ENCODE measurements at regions not wholly inside any gene's neighbourhood (a gene's known extent, or its start where the extent isn't known, plus 50 kb on each side); places are given as distances from the start of the nearest gene placed in this dataset.

GRCh38 chr21:25462517-25462971 is 144.7 kb downstream of the MRPL39 start:
- H3K4me3 ChIP-seq (ENCODE audit: low read length), result no peak overlapping the region

GRCh38 chr21:25461725-25462124 is 145.6 kb downstream of the MRPL39 start:
- Histone ChIP-seq H3K9me3 (ENCODE audit: low read length) (no peaks in the 10 kb centered on the region), H4K20me1 (ENCODE audit: insufficient read depth) (no peaks in the 10 kb centered on the region)

More at GRCh38 chr21:25462517-25462971, 144.7 kb downstream of the MRPL39 start:
- Histone ChIP-seq H3K9me2 (ENCODE audit: insufficient read depth, low read length) (no peaks in the 10 kb centered on the region), H4K20me1 (ENCODE audit: insufficient read depth) (no peaks in the 10 kb centered on the region), H3K36me3 (ENCODE audit: insufficient read depth, low read length) (no peaks in the 10 kb centered on the region), H2AFZ (ENCODE audit: low read depth, low read length) (no peak overlapping the region), H3K9me3 (ENCODE audit: low read length) (no peaks in the 10 kb centered on the region), H3K79me2 (replicated peaks; ENCODE audit: insufficient read depth, low read length) (no peaks in the 10 kb centered on the region), H3K27me3 (ENCODE audit: insufficient read depth, low read depth, low read length) (no peaks in the 10 kb centered on the region), H3K27ac (ENCODE audit: low read length) (no peak overlapping the region), H3K9ac (ENCODE audit: low read length) (no peak overlapping the region), H3F3A (ENCODE audit: insufficient read depth, low read length, poor library complexity, severe bottlenecking) (no peaks in the 10 kb centered on the region), H3K4me2 (ENCODE audit: low read length) (no peak overlapping the region)
- no peak for TF ChIP-seq REST (IDR thresholded peaks at IDR 0.05; ENCODE audit: borderline replicate concordance)
- no peak for TF ChIP-seq TAF1 (IDR thresholded peaks at IDR 0.05; ENCODE audit: low read depth)
- TF ChIP-seq POLR2AphosphoS5 (IDR thresholded peaks at IDR 0.05), result no peak
- TF ChIP-seq EP300 (conservative IDR thresholded peaks at IDR 0.05; ENCODE audit: poor library complexity, severe bottlenecking), result no peak
- TF ChIP-seq MXI1 (conservative IDR thresholded peaks at IDR 0.05; ENCODE audit: poor library complexity, severe bottlenecking), result no peak
- no peak for TF ChIP-seq EZH2 (IDR thresholded peaks at IDR 0.05; ENCODE audit: borderline replicate concordance, insufficient read depth, low read length, poor library complexity, severe bottlenecking)

More at GRCh38 chr21:25461725-25462124, 145.6 kb downstream of the MRPL39 start:
- Histone ChIP-seq H2AFZ (ENCODE audit: low read depth, low read length) (no peak overlapping the region), H3K27ac (ENCODE audit: low read length) (no peak overlapping the region), H3K4me2 (ENCODE audit: low read length) (no peak overlapping the region), H3K36me3 (ENCODE audit: insufficient read depth, low read length) (no peaks in the 10 kb centered on the region), H3K9ac (ENCODE audit: low read length) (no peak overlapping the region), H3K79me2 (replicated peaks; ENCODE audit: insufficient read depth, low read length) (no peaks in the 10 kb centered on the region), H3K9me2 (ENCODE audit: insufficient read depth, low read length) (no peaks in the 10 kb centered on the region), H3K4me3 (ENCODE audit: low read length) (no peak overlapping the region), H3F3A (ENCODE audit: insufficient read depth, low read length, poor library complexity, severe bottlenecking) (no peaks in the 10 kb centered on the region), H3K27me3 (ENCODE audit: insufficient read depth, low read depth, low read length) (no peaks in the 10 kb centered on the region)
- no peak for TF ChIP-seq EZH2 (IDR thresholded peaks at IDR 0.05; ENCODE audit: borderline replicate concordance, insufficient read depth, low read length, poor library complexity, severe bottlenecking)
- TF ChIP-seq REST (IDR thresholded peaks at IDR 0.05; ENCODE audit: borderline replicate concordance), result no peak
- no peak for TF ChIP-seq EP300 (conservative IDR thresholded peaks at IDR 0.05; ENCODE audit: poor library complexity, severe bottlenecking)
- no peak for TF ChIP-seq MXI1 (conservative IDR thresholded peaks at IDR 0.05; ENCODE audit: poor library complexity, severe bottlenecking)
- TF ChIP-seq TAF1 (IDR thresholded peaks at IDR 0.05; ENCODE audit: low read depth), result no peak
- no peak for TF ChIP-seq RAD21 (conservative IDR thresholded peaks at IDR 0.05)
- TF ChIP-seq POLR2AphosphoS5 (IDR thresholded peaks at IDR 0.05), result no peak

All from neural cell (in vitro differentiated cells).